Esophagus muscularis mucosa (tissue), 4 donors: ENCODE measurements at regions not wholly inside any gene's neighbourhood (a gene's known extent, or its start where the extent isn't known, plus 50 kb on each side); places are given as distances from the start of the nearest gene placed in this dataset.

Experiments used
- DNase-seq: peaks from one replicate; pipeline ENCODE4 v3.0.0-alpha.2; 2017; ENCODE audit errors: extremely low spot score
- H3K27ac ChIP-seq, 4 donors: fragments of 200-600 bp; sonication (generic); replicated peaks in 1 of 4; 1 replicate in 3 of 4; 2 replicates in 1 of 4; pipeline ENCODE4 v1.5.1; 2016 to 2019; ENCODE audit warnings: mild to moderate bottlenecking in 1 of 4
- H3K27me3 ChIP-seq, 4 donors: fragments of 200-600 bp; sonication (generic); one replicate each; pipeline versions ENCODE4 v1.5.1 to v1.6.0; 2016 to 2019
- H3K36me3 ChIP-seq, 4 donors: fragments of 200-600 bp; sonication (generic); one replicate each; pipeline ENCODE4 v1.5.1; 2016 to 2019
- H3K4me1 ChIP-seq, 4 donors: fragments of 200-600 bp; sonication (generic); one replicate each; pipeline ENCODE4 v1.5.1; 2016 to 2019
- H3K4me3 ChIP-seq, 4 donors: fragments of 200-600 bp; sonication (generic); 1 replicate in 2 of 4; 2 replicates in 2 of 4; pipeline ENCODE4 v1.5.1; 2016 to 2019; ENCODE audit warnings: mild to moderate bottlenecking in 4 of 4, moderate library complexity in 1 of 4
- H3K9me3 ChIP-seq, 4 donors: fragments of 200-600 bp; sonication (generic); 1 replicate in 3 of 4; 2 replicates in 1 of 4; pipeline ENCODE4 v1.5.1; 2016 to 2019
- EP300 ChIP-seq: sonication (generic); formaldehyde crosslinking; IDR thresholded peaks from one replicate; pipeline ENCODE4 v1.6.1; 2017; ENCODE audit warnings: antibody characterized with exemption
- POLR2A ChIP-seq: fragments of 450-650 bp; IDR thresholded peaks from one replicate; pipeline ENCODE4 v1.6.1; 2017; ENCODE audit warnings: antibody characterized with exemption, moderate library complexity, mild to moderate bottlenecking, low read depth
- POLR2AphosphoS5 ChIP-seq, 2 donors: sonication (generic); formaldehyde crosslinking; IDR thresholded peaks; one replicate each; pipeline ENCODE4 v1.6.1; 2017; ENCODE audit warnings: antibody characterized with exemption in 2 of 2
- WGBS: methylation state at CpG from one replicate; pipeline ENCODE4 v1.1.5; 2018; 5-methylcytosine and 5-hydroxymethylcytosine counted together
- intact Hi-C: fragments of 100-400 bp; cut with DNase I; formaldehyde crosslinking; loops from one replicate; pipeline ENCODE4 v1.15.1; 2023
- TF ChIP-seq, protein P1 (sequence below), 3 experiments: fragments of 200-600 bp in 2 of 3; fragments of 450-650 bp in 1 of 3; sonication (generic) in 2 of 3; IDR thresholded peaks; one replicate each; pipeline ENCODE4 v1.5.1; 2017 to 2019; ENCODE audit warnings: antibody characterized with exemption in 3 of 3, mild to moderate bottlenecking in 2 of 3, moderate library complexity in 1 of 3

DNA sequence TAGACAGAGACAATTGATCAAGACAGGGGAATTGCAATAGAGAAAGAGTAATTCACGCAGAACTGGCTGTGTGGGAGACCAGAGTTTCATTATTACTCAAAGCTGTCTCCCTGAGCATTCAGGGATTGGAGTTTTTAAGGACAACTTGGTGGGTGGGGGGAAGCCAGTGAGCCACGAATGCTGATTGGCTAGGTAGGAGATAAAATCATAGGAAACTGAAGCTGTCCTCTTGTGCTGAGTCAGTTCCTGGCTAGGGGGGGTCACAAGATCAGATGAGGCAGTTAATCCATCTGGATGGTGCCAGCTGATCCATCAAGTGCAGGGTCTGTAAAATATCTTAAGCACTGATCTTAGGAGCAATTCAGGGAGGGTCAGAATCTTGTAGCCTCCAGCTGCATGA is 358.6 kb downstream of the GPM6A start:
- no peaks in the 10 kb centered on the region for H3K4me1 ChIP-seq
- intact Hi-C loops, result no loop called here
- no peaks in the 10 kb centered on the region for H3K36me3 ChIP-seq
- TF ChIP-seq POLR2AphosphoS5 (IDR thresholded peaks at IDR 0.05), result no peak
- TF ChIP-seq, protein P1, sequence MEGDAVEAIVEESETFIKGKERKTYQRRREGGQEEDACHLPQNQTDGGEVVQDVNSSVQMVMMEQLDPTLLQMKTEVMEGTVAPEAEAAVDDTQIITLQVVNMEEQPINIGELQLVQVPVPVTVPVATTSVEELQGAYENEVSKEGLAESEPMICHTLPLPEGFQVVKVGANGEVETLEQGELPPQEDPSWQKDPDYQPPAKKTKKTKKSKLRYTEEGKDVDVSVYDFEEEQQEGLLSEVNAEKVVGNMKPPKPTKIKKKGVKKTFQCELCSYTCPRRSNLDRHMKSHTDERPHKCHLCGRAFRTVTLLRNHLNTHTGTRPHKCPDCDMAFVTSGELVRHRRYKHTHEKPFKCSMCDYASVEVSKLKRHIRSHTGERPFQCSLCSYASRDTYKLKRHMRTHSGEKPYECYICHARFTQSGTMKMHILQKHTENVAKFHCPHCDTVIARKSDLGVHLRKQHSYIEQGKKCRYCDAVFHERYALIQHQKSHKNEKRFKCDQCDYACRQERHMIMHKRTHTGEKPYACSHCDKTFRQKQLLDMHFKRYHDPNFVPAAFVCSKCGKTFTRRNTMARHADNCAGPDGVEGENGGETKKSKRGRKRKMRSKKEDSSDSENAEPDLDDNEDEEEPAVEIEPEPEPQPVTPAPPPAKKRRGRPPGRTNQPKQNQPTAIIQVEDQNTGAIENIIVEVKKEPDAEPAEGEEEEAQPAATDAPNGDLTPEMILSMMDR (IDR thresholded peaks at IDR 0.05), result no peak
- TF ChIP-seq POLR2A, result no peak
- no peak for TF ChIP-seq EP300
- no peak for DNase-seq
- H3K27ac ChIP-seq, result no peak overlapping the region
- 56% methylated on average over 2 of the region's 2 CpGs for WGBS
- no peak overlapping the region for H3K4me3 ChIP-seq
- no peaks in the 10 kb centered on the region for H3K27me3 ChIP-seq
- H3K9me3 ChIP-seq, result peaks cover 0 to 10% (median 7%) of the 10 kb centered on the region in 4 donors

DNA sequence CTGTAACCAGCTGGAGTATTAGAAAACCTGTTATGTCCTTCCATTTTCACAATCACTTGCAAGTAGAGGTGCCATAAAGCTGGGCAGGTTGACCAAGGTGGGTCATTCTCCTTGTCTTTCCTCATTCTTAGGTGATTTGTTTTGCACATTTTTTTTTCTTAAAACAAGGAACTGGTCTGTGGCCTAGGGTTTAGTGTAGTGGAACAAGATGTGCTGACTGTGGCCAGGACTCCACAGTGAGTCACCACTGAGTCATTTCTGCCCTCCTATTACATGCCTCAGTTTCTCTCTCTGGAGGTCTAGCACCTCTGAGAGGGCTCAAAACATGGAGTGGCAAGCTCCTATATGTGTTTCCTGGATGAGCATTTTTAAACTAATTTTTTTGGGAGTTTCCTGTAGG is 355.9 kb downstream of the GPM6A start:
- Histone ChIP-seq H3K27ac (no peak overlapping the region), H3K9me3 (peaks cover 0 to 10% (median 7%) of the 10 kb centered on the region in 4 donors), H3K27me3 (no peaks in the 10 kb centered on the region), H3K4me3 (no peak overlapping the region), H3K36me3 (no peaks in the 10 kb centered on the region), H3K4me1 (no peaks in the 10 kb centered on the region)
- no peak for DNase-seq
- intact Hi-C loops, result no loop called here
- no peak for TF ChIP-seq POLR2A
- no peak for TF ChIP-seq POLR2AphosphoS5 (IDR thresholded peaks at IDR 0.05)
- TF ChIP-seq EP300, result no peak
- TF ChIP-seq, protein P1 (IDR thresholded peaks at IDR 0.05), result no peak

DNA sequence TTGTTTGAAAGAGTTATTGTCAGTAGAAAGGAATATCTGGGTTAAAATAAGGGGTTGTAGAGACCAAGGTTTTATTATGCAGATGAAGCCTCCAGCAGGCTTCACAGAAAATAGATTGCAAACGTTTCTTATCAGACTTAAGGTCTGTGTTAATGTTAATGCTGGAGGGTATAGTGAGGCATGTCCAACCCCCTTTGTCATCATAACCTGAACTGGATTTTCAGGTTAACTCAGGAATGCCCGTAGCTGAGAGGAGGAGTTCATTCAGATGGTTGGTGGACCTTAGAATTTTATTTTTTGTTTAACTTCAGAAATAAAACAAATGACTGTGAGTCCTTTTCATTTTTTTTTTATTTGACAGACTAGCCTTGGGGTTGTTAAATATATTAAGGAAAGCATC is 354.1 kb downstream of the GPM6A start:
- TF ChIP-seq POLR2AphosphoS5 (IDR thresholded peaks at IDR 0.05) (no peak), EP300 (no peak), POLR2A (no peak)
- Histone ChIP-seq H3K4me1 (no peaks in the 10 kb centered on the region), H3K4me3 (no peak overlapping the region), H3K36me3 (no peaks in the 10 kb centered on the region), H3K27me3 (no peaks in the 10 kb centered on the region), H3K27ac (no peak overlapping the region), H3K9me3 (peaks cover 0 to 10% (median 7%) of the 10 kb centered on the region in 4 donors)
- no peak for DNase-seq
- 59% methylated on average over 2 of the region's 2 CpGs for WGBS
- intact Hi-C loops, result no loop called here

DNA sequence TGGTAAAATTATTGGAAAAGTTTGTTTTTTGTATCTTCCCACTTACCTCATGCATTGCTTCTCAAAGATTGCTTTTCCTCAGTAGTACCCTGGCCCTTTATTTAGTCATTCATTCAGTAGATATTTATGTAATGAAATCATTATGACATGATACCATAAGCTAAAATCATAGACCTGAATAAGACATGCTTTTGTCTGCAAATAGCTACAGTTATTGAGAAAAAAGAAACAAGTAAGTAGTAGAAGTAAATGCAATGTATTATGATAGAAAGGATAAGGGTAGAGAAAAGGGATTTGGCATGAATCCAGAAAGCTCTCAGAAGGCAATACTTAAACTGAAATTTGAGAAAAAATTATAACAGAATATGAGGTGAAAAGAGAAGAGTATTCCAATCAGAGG is 352.5 kb downstream of the GPM6A start:
- H3K36me3 ChIP-seq, result no peaks in the 10 kb centered on the region
- no peaks in the 10 kb centered on the region for H3K27me3 ChIP-seq
- no peak for TF ChIP-seq EP300
- no peak for TF ChIP-seq POLR2AphosphoS5 (IDR thresholded peaks at IDR 0.05)
- TF ChIP-seq POLR2A, result no peak
- TF ChIP-seq, protein P1 (IDR thresholded peaks at IDR 0.05), result no peak
- no peak overlapping the region for H3K27ac ChIP-seq
- peaks cover 0 to 10% (median 7%) of the 10 kb centered on the region in 4 donors for H3K9me3 ChIP-seq
- H3K4me1 ChIP-seq, result no peaks in the 10 kb centered on the region
- intact Hi-C loops, result no loop called here
- DNase-seq, result no peak
- no peak overlapping the region for H3K4me3 ChIP-seq

DNA sequence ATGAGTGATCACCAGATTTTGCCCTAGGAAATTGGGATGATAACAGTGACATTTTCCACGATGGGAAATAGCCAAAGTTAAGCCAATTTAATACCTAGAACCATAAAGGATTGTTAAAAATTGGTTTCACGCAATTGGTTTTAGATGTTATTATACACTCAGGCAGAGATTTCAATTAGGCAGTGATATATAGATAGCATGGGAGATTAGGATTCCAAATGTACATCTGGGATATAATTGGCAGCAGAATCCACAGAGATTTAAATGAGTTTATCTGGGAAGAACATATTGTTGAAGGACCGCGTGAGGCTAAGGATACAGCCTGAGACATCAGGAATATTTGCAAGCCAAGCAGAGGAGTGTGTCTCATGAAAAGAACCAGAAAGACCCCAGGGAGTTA is 351.6 kb downstream of the GPM6A start:
- H3K27me3 ChIP-seq, result no peaks in the 10 kb centered on the region
- no peaks in the 10 kb centered on the region for H3K4me1 ChIP-seq
- DNase-seq, result no peak
- TF ChIP-seq POLR2AphosphoS5 (IDR thresholded peaks at IDR 0.05) (no peak), EP300 (no peak), POLR2A (no peak)
- TF ChIP-seq, protein P1 (IDR thresholded peaks at IDR 0.05), result no peak
- no peak overlapping the region for H3K4me3 ChIP-seq
- H3K36me3 ChIP-seq, result no peaks in the 10 kb centered on the region
- H3K27ac ChIP-seq, result no peak overlapping the region
- intact Hi-C loops, result no loop called here
- WGBS, result 68% methylated on average over 4 of the region's 4 CpGs
- H3K9me3 ChIP-seq, result peaks cover 0 to 3% (median under 1%) of the 10 kb centered on the region in 4 donors
